Breast epithelium (tissue), 3 donors: ENCODE measurements at regions not wholly inside any gene's neighbourhood (a gene's known extent, or its start where the extent isn't known, plus 50 kb on each side); places are given as distances from the start of the nearest gene placed in this dataset.
"Not testable (repeated sequence)": the region's sequence is repeated elsewhere in the genome, so short reads cannot be mapped to it uniquely, and the experiment has no call there.

Source experiments
- CTCF ChIP-seq, 3 donors: fragments of 450-650 bp; IDR thresholded peaks; one replicate each; pipeline ENCODE4 v1.5.1; 2016 to 2017; ENCODE audit warnings: antibody characterized with exemption in 3 of 3, mild to moderate bottlenecking in 3 of 3, moderate library complexity in 3 of 3
- POLR2A ChIP-seq: fragments of 450-650 bp; IDR thresholded peaks from one replicate; pipeline ENCODE4 v1.6.1; 2016; ENCODE audit warnings: antibody characterized with exemption, mild to moderate bottlenecking, moderate library complexity
- POLR2AphosphoS5 ChIP-seq, 3 donors: sonication (generic); formaldehyde crosslinking; IDR thresholded peaks; one replicate each; pipeline ENCODE4 v1.6.1; 2017; ENCODE audit warnings: antibody characterized with exemption in 3 of 3

DNA sequence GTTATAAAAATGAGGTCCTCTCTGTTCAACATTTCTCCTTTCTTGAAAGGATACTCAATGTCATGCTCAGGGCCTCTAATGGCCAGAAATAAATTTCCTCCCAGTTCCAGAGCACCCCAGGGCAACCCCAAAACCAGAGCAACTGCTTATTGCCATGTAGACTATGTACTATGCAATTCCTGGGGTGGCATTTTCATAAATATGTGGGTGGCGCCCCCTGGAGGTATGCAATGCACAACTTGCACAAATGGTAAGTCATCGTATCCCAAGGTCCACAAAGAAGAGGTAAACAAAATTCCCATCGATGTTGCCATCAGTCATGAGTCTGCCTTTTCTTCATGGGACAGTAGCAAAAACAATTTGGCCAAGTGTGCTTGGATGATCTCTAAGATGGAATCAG is 98.6 kb upstream of the DEFB108B start:
- peak in 1 of 3 donors; percentile 16 for TF ChIP-seq CTCF (IDR thresholded peaks at IDR 0.05)
- TF ChIP-seq POLR2AphosphoS5 (IDR thresholded peaks at IDR 0.05); POLR2A: not testable (repeated sequence)
